ENCODE measurements at regions not wholly inside any gene's neighbourhood (a gene's known extent, or its start where the extent isn't known, plus 50 kb on each side); places are given as distances from the start of the nearest gene placed in this dataset.
"Not testable (repeated sequence)": the region's sequence is repeated elsewhere in the genome, so short reads cannot be mapped to it uniquely, and the experiment has no call there.

GRCh38 chr3:125831005-125831750, 137.8 kb upstream of the ROPN1B start:
- H3K9ac ChIP-seq (ENCODE audit: low read depth in 2 of 2, low read length in 2 of 2); intact Hi-C loops (cut with DNase I); DNase-seq: not testable (repeated sequence)

GRCh38 chr3:125835562-125835961, 133.4 kb upstream of the ROPN1B start:
- H3K4me3 ChIP-seq; intact Hi-C loops (cut with DNase I); H3K27me3 ChIP-seq; H3K36me3 ChIP-seq; H3K9me3 ChIP-seq; H3K4me1 ChIP-seq; H3K9ac ChIP-seq (ENCODE audit: low read depth in 2 of 2, low read length in 2 of 2); DNase-seq: not testable (repeated sequence)
- peak overlapping the region; percentile 27 for H3K27ac ChIP-seq

More at GRCh38 chr3:125831005-125831750, 137.8 kb upstream of the ROPN1B start:
- H3K9me3 ChIP-seq, H3K27ac ChIP-seq, H3K27me3 ChIP-seq, H3K36me3 ChIP-seq, H3K4me1 ChIP-seq, H3K4me3 ChIP-seq: not testable (repeated sequence)

- H3K27me3 ChIP-seq; H3K9me3 ChIP-seq; H3K9ac ChIP-seq (ENCODE audit: low read depth in 2 of 2, low read length in 2 of 2); H3K36me3 ChIP-seq; DNase-seq; intact Hi-C loops (cut with DNase I); H3K4me3 ChIP-seq; H3K4me1 ChIP-seq: not testable (repeated sequence)
- peak overlapping the region; percentile 27 for H3K27ac ChIP-seq
These were observed 132.9 kb upstream of the ROPN1B start for GRCh38 chr3:125836011-125836551.

- H3K4me1 ChIP-seq; H3K9me3 ChIP-seq; H3K4me3 ChIP-seq; H3K9ac ChIP-seq (ENCODE audit: low read depth in 2 of 2, low read length in 2 of 2); H3K36me3 ChIP-seq; H3K27me3 ChIP-seq; DNase-seq; intact Hi-C loops (cut with DNase I); H3K27ac ChIP-seq: not testable (repeated sequence)
These were observed 132.2 kb upstream of the ROPN1B start for GRCh38 chr3:125836786-125837185.

- H3K9me3 ChIP-seq; H3K27me3 ChIP-seq; H3K9ac ChIP-seq (ENCODE audit: low read depth in 2 of 2, low read length in 2 of 2); H3K36me3 ChIP-seq; H3K4me3 ChIP-seq; intact Hi-C loops (cut with DNase I); H3K27ac ChIP-seq; DNase-seq; H3K4me1 ChIP-seq: not testable (repeated sequence)
These were observed 130.1 kb upstream of the ROPN1B start for GRCh38 chr3:125838857-125839256.

GRCh38 chr3:125840465-125840864, 128.5 kb upstream of the ROPN1B start:
- intact Hi-C loops (cut with DNase I); H3K9ac ChIP-seq (ENCODE audit: low read depth in 2 of 2, low read length in 2 of 2); H3K36me3 ChIP-seq; H3K4me1 ChIP-seq; DNase-seq; H3K9me3 ChIP-seq; H3K27me3 ChIP-seq; H3K4me3 ChIP-seq; H3K27ac ChIP-seq: not testable (repeated sequence)

- H3K36me3 ChIP-seq; H3K27me3 ChIP-seq; DNase-seq; H3K4me3 ChIP-seq; intact Hi-C loops (cut with DNase I); H3K27ac ChIP-seq; H3K9ac ChIP-seq (ENCODE audit: low read depth in 2 of 2, low read length in 2 of 2); H3K4me1 ChIP-seq; H3K9me3 ChIP-seq: not testable (repeated sequence)
These were observed 121.0 kb upstream of the ROPN1B start for GRCh38 chr3:125847966-125848365.

GRCh38 chr3:125855006-125855405, 114.0 kb upstream of the ROPN1B start:
- intact Hi-C loops (cut with DNase I); H3K9ac ChIP-seq (ENCODE audit: low read depth in 2 of 2, low read length in 2 of 2); H3K4me3 ChIP-seq; H3K27ac ChIP-seq; H3K27me3 ChIP-seq; H3K9me3 ChIP-seq; H3K36me3 ChIP-seq; DNase-seq; H3K4me1 ChIP-seq: not testable (repeated sequence)

- intact Hi-C loops (cut with DNase I); H3K27me3 ChIP-seq; H3K9ac ChIP-seq (ENCODE audit: low read depth in 2 of 2, low read length in 2 of 2); H3K36me3 ChIP-seq; H3K4me3 ChIP-seq; H3K9me3 ChIP-seq; H3K4me1 ChIP-seq; H3K27ac ChIP-seq: not testable (repeated sequence)
- peak; percentile 54 for DNase-seq
These were observed 108.4 kb upstream of the ROPN1B start for GRCh38 chr3:125860547-125860946.

- H3K27ac ChIP-seq; H3K36me3 ChIP-seq; H3K9ac ChIP-seq (ENCODE audit: low read depth in 2 of 2, low read length in 2 of 2); H3K27me3 ChIP-seq; H3K4me1 ChIP-seq; H3K4me3 ChIP-seq; H3K9me3 ChIP-seq; intact Hi-C loops (cut with DNase I): not testable (repeated sequence)
- DNase-seq: peak; percentile 64
These were observed 106.1 kb upstream of the ROPN1B start for GRCh38 chr3:125862841-125863254.

- H3K27ac ChIP-seq; H3K9ac ChIP-seq (ENCODE audit: low read depth in 2 of 2, low read length in 2 of 2); H3K4me3 ChIP-seq; H3K36me3 ChIP-seq; intact Hi-C loops (cut with DNase I); H3K4me1 ChIP-seq; H3K27me3 ChIP-seq; H3K9me3 ChIP-seq; DNase-seq: not testable (repeated sequence)
These were observed 104.4 kb upstream of the ROPN1B start for GRCh38 chr3:125864532-125864931.

- H3K27me3 ChIP-seq; H3K36me3 ChIP-seq; H3K4me1 ChIP-seq; H3K4me3 ChIP-seq; H3K27ac ChIP-seq; intact Hi-C loops (cut with DNase I); H3K9ac ChIP-seq (ENCODE audit: low read depth in 2 of 2, low read length in 2 of 2); H3K9me3 ChIP-seq: not testable (repeated sequence)
- peak; percentile 46 for DNase-seq
These were observed 83.0 kb upstream of the ROPN1B start for GRCh38 chr3:125886006-125886405.

- H3K27ac ChIP-seq; H3K27me3 ChIP-seq; H3K4me3 ChIP-seq; H3K36me3 ChIP-seq; H3K4me1 ChIP-seq; H3K9me3 ChIP-seq; H3K9ac ChIP-seq (ENCODE audit: low read depth in 2 of 2, low read length in 2 of 2); DNase-seq; intact Hi-C loops (cut with DNase I): not testable (repeated sequence)
These were observed 69.8 kb upstream of the ROPN1B start for GRCh38 chr3:125899181-125899580.

GRCh38 chr3:125901473-125901872, 67.5 kb upstream of the ROPN1B start:
- H3K27ac ChIP-seq; H3K36me3 ChIP-seq; H3K4me1 ChIP-seq; H3K27me3 ChIP-seq; H3K9ac ChIP-seq (ENCODE audit: low read depth in 2 of 2, low read length in 2 of 2); intact Hi-C loops (cut with DNase I); H3K9me3 ChIP-seq; DNase-seq; H3K4me3 ChIP-seq: not testable (repeated sequence)

All from colonic mucosa (tissue), 4 donors.